GM18507 (cell line): ENCODE measurements at regions not wholly inside any gene's neighbourhood (a gene's known extent, or its start where the extent isn't known, plus 50 kb on each side); places are given as distances from the start of the nearest gene placed in this dataset.
A peak's percentile ranks its signal among the peaks of the same experiment; 100 is the strongest.

Experiments
- DNase-seq: peaks from one replicate; pipeline ENCODE4 v3.0.0; 2011; ENCODE audit warnings: low read depth; ENCODE audit not compliant: insufficient read length; ENCODE audit errors: extremely low spot score
- FAIRE-seq: peaks from 2 replicates; lab custom pipeline; 2011; peaks lifted over from hg19 to GRCh38; lab: Jason Lieb, UNC

GRCh38 chr12:90899456-90900182 is 55.4 kb downstream of the CCER1 start:
- DNase-seq (no peak), FAIRE-seq (no peak)

GRCh38 chr12:90897986-90898385 is 57.0 kb downstream of the CCER1 start:
- DNase-seq (no peak), FAIRE-seq (no peak)

- DNase-seq (no peak), FAIRE-seq (no peak)
These were observed 57.7 kb downstream of the CCER1 start for GRCh38 chr12:90897316-90897715.

- DNase-seq, result no peak
- FAIRE-seq, result no peak
These were observed 58.2 kb downstream of the CCER1 start for GRCh38 chr12:90896821-90897220.

GRCh38 chr12:90896164-90896563 is 58.8 kb downstream of the CCER1 start:
- no peak for FAIRE-seq
- no peak for DNase-seq

- FAIRE-seq, result no peak
These were observed 66.7 kb downstream of the CCER1 start for GRCh38 chr12:90888316-90888715.

GRCh38 chr12:90883456-90883855 is 71.5 kb downstream of the CCER1 start:
- DNase-seq (no peak), FAIRE-seq (no peak)

More at GRCh38 chr12:90888316-90888715, 66.7 kb downstream of the CCER1 start:
- no peak for DNase-seq

GRCh38 chr12:90871726-90872096 is 83.3 kb downstream of the CCER1 start:
- FAIRE-seq, result no peak
- no peak for DNase-seq

- DNase-seq (no peak), FAIRE-seq (no peak)
These were observed 83.8 kb downstream of the CCER1 start for GRCh38 chr12:90870971-90871725.

GRCh38 chr12:90868626-90869025 is 86.3 kb downstream of the CCER1 start:
- no peak for FAIRE-seq
- DNase-seq, result no peak

- FAIRE-seq (no peak), DNase-seq (no peak)
These were observed 95.4 kb downstream of the CCER1 start for GRCh38 chr12:90859591-90859990.

- no peak for DNase-seq
- no peak for FAIRE-seq
These were observed 96.7 kb downstream of the CCER1 start for GRCh38 chr12:90858252-90858651.

GRCh38 chr12:90855534-90855933 is 99.4 kb downstream of the CCER1 start:
- DNase-seq, result no peak
- FAIRE-seq, result no peak

GRCh38 chr12:90854136-90854689 is 100.8 kb downstream of the CCER1 start:
- DNase-seq, result no peak
- peak; percentile 41 for FAIRE-seq

GRCh38 chr12:90851800-90852718 is 102.9 kb downstream of the CCER1 start:
- FAIRE-seq (no peak), DNase-seq (no peak)

- FAIRE-seq, result no peak
- no peak for DNase-seq
These were observed 112.5 kb downstream of the CCER1 start for GRCh38 chr12:90842477-90842876.

GRCh38 chr12:90841336-90841735 is 113.6 kb downstream of the CCER1 start:
- DNase-seq (no peak), FAIRE-seq (no peak)

GRCh38 chr12:90839346-90839745 is 115.6 kb downstream of the CCER1 start:
- no peak for DNase-seq
- FAIRE-seq, result no peak

GRCh38 chr12:90836689-90837088 is 118.3 kb downstream of the CCER1 start:
- no peak for FAIRE-seq

GRCh38 chr12:90833228-90833627 is 121.7 kb downstream of the CCER1 start:
- FAIRE-seq, result no peak
- DNase-seq, result no peak

More at GRCh38 chr12:90836689-90837088, 118.3 kb downstream of the CCER1 start:
- no peak for DNase-seq
